OCI-LY3 (cell line): ENCODE measurements at regions not wholly inside any gene's neighbourhood (a gene's known extent, or its start where the extent isn't known, plus 50 kb on each side); places are given as distances from the start of the nearest gene placed in this dataset.

Source experiments
- H2AFZ ChIP-seq: fragments of 200-600, 300-600 bp; shearing (Covaris generic); 2 replicates; pipeline ENCODE4 v1.6.0; 2014; ENCODE audit warnings: antibody characterized with exemption, low read depth, low read length
- H3K27ac ChIP-seq: fragments of 200-600, 300-600 bp; sonication (generic); 2 replicates; pipeline ENCODE4 v1.5.1; 2014; ENCODE audit warnings: mild to moderate bottlenecking, low read length, moderate library complexity, mixed read lengths
- H3K27me3 ChIP-seq: fragments of 200-600, 300-600 bp; sonication (generic); 2 replicates; pipeline ENCODE4 v1.6.1; 2014; ENCODE audit warnings: low read depth, low read length, mixed read lengths
- H3K36me3 ChIP-seq: fragments of 200-600, 300-600 bp; sonication (generic); replicated peaks from 2 replicates; pipeline ENCODE3; 2014; ENCODE audit warnings: low read depth, low read length, mixed read lengths
- H3K4me1 ChIP-seq: fragments of 300-600, 200-600 bp; sonication (generic); 2 replicates; pipeline ENCODE4 v1.6.1; 2014; ENCODE audit warnings: low read length, mixed read lengths
- H3K4me2 ChIP-seq: fragments of 200-600, 300-600 bp; sonication (generic); 2 replicates; pipeline ENCODE4 v1.6.1; 2014; ENCODE audit warnings: low read length, mixed read lengths
- H3K4me3 ChIP-seq: fragments of 300-600, 200-600 bp; sonication (generic); 2 replicates; pipeline ENCODE4 v1.5.1; 2014; ENCODE audit warnings: antibody characterized with exemption, mild to moderate bottlenecking, low read length, moderate library complexity
- H3K79me2 ChIP-seq: fragments of 300-600, 200-600 bp; shearing (Covaris generic); 2 replicates; pipeline ENCODE4 v1.6.1; 2014; ENCODE audit warnings: mild to moderate bottlenecking, low read length, mixed read lengths
- H3K9ac ChIP-seq: fragments of 300-600, 200-600 bp; shearing (Covaris generic); 2 replicates; pipeline ENCODE4 v1.6.0; 2014; ENCODE audit warnings: mild to moderate bottlenecking, low read length, moderate library complexity
- H3K9me3 ChIP-seq: fragments of 200-600, 300-600 bp; shearing (Covaris generic); 2 replicates; pipeline ENCODE4 v1.6.1; 2014; ENCODE audit warnings: low read length, mixed read lengths; ENCODE audit not compliant: insufficient read depth
- H4K20me1 ChIP-seq: fragments of 200-600, 300-600 bp; sonication (generic); 2 replicates; pipeline ENCODE4 v1.6.1; 2016; ENCODE audit warnings: low read length, mixed read lengths; ENCODE audit not compliant: insufficient read depth
- CTCF ChIP-seq: fragments of 200-600, 300-600 bp; sonication (generic); IDR thresholded peaks from 2 replicates; pipeline ENCODE4 v1.5.1; 2014; ENCODE audit warnings: antibody characterized with exemption, low read length, low read depth
- EZH2phosphoT487 ChIP-seq: fragments of 200-600 bp; shearing (Covaris generic); IDR thresholded peaks from 2 replicates; pipeline ENCODE4 v1.6.1; 2018; ENCODE audit warnings: antibody characterized with exemption, mixed run types, low read depth

GRCh38 chr6:170137176-170137891, 153.5 kb downstream of the DLL1 start:
- no peaks in the 10 kb centered on the region for H3K9me3 ChIP-seq
- no peak overlapping the region for H2AFZ ChIP-seq
- no peak overlapping the region for H3K4me2 ChIP-seq
- no peaks in the 10 kb centered on the region for H3K27me3 ChIP-seq
- H3K36me3 ChIP-seq = no peaks in the 10 kb centered on the region
- H3K9ac ChIP-seq = no peak overlapping the region
- no peaks in the 10 kb centered on the region for H3K79me2 ChIP-seq
- no peak for TF ChIP-seq EZH2phosphoT487
- no peak for TF ChIP-seq CTCF
- no peak overlapping the region for H3K27ac ChIP-seq
- no peak overlapping the region for H3K4me3 ChIP-seq
- H3K4me1 ChIP-seq = no peaks in the 10 kb centered on the region
- no peaks in the 10 kb centered on the region for H4K20me1 ChIP-seq

DNA sequence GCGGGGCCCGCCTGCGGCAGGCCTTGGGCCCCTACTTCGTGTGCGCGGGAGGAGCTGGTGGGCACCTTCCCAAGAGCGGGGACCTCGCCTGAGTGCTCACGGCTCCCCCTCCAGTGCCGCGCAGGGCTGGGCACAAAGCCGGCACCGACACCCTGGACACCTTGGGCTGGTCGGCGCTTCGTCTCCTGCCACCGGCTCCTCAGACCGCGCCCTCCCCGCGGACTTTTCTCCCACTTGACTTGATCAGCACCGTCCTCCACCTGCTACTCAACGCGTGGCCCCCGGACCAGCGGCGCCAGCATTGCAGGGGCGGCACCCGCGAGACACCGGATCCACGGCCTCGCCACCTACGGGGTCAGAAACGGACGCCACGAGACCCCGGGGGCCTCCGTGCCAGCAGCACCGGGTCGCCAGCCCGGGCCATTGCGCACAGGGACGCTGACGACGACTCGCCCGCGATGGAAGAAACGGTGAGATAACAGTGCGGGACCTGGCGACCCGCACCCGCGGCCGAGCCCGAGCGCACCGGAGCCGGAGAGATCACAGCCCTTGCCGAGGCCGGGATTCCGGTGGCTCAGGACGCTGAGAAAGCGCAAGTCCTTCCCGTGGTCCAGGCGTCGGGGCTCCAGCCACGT, 154.2 kb downstream of the DLL1 start:
- Histone ChIP-seq H3K27ac (no peak overlapping the region), H3K9me3 (no peaks in the 10 kb centered on the region), H2AFZ (no peak overlapping the region), H3K36me3 (no peaks in the 10 kb centered on the region), H3K79me2 (no peaks in the 10 kb centered on the region), H3K4me2 (no peak overlapping the region), H4K20me1 (no peaks in the 10 kb centered on the region), H3K4me3 (no peak overlapping the region), H3K27me3 (no peaks in the 10 kb centered on the region), H3K9ac (no peak overlapping the region), H3K4me1 (no peaks in the 10 kb centered on the region)
- TF ChIP-seq CTCF (no peak), EZH2phosphoT487 (no peak)

GRCh38 chr6:170135821-170136471, 154.9 kb downstream of the DLL1 start:
- Histone ChIP-seq H3K27me3 (no peaks in the 10 kb centered on the region), H3K79me2 (no peaks in the 10 kb centered on the region), H3K4me2 (no peak overlapping the region), H3K9ac (no peak overlapping the region), H4K20me1 (no peaks in the 10 kb centered on the region), H3K4me3 (no peak overlapping the region), H2AFZ (no peak overlapping the region), H3K9me3 (no peaks in the 10 kb centered on the region), H3K27ac (no peak overlapping the region), H3K36me3 (no peaks in the 10 kb centered on the region), H3K4me1 (no peaks in the 10 kb centered on the region)
- no peak for TF ChIP-seq CTCF

DNA sequence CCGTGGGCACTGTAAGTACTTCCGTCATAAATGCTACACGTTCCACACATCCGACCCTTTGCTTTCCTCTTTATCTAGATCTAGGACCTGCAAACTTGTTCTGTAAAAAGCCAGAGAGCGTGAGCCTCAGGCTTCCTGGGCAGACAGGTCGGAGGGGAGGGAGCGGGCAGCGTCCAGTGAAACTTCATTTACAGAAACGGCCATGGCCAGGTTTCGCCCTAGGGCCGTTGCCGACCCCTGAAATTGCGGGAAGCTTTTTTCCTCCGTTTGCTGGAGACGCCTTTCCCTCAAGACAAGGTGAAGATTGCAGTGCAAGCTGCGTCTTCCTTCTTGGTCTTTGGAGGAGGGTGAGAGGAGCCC, 155.4 kb downstream of the DLL1 start:
- Histone ChIP-seq H3K4me3 (no peak overlapping the region), H3K4me2 (no peak overlapping the region)

More for the DNA sequence above, 155.4 kb downstream of the DLL1 start:
- Histone ChIP-seq H4K20me1 (no peaks in the 10 kb centered on the region), H3K36me3 (no peaks in the 10 kb centered on the region), H3K27ac (no peak overlapping the region), H3K9me3 (no peaks in the 10 kb centered on the region), H3K79me2 (no peaks in the 10 kb centered on the region), H3K27me3 (no peaks in the 10 kb centered on the region), H3K4me1 (no peaks in the 10 kb centered on the region), H2AFZ (no peak overlapping the region), H3K9ac (no peak overlapping the region)
- TF ChIP-seq EZH2phosphoT487 (no peak), CTCF (no peak)
